ENCODE measurements at regions not wholly inside any gene's neighbourhood (a gene's known extent, or its start where the extent isn't known, plus 50 kb on each side); places are given as distances from the start of the nearest gene placed in this dataset.
"Not testable (repeated sequence)": the region's sequence is repeated elsewhere in the genome, so short reads cannot be mapped to it uniquely, and the experiment has no call there.

- H3K4me3 Mint-ChIP-seq = no peak overlapping the region
- H3K27me3 Mint-ChIP-seq = no peaks in the 10 kb centered on the region
- ATAC-seq (no peak), DNase-seq (no peak)
- peaks cover 0 to 4% of the 10 kb centered on the region in 2 donors for H3K9me3 Mint-ChIP-seq
- H3K27ac Mint-ChIP-seq = no peak overlapping the region
- H3K4me1 Mint-ChIP-seq = no peaks in the 10 kb centered on the region
Observed at GRCh38 chr21:27346041-27346448, 379.2 kb upstream of the ADAMTS5 start.

- Mint-ChIP-seq H3K9me3 (peaks cover under 1 to 14% of the 10 kb centered on the region in 2 donors), H3K27me3 (no peaks in the 10 kb centered on the region), H3K4me3 (no peak overlapping the region), H3K4me1 (no peaks in the 10 kb centered on the region), H3K27ac (no peak overlapping the region)
- DNase-seq (no peak), ATAC-seq (no peak)
Observed at GRCh38 chr21:27339902-27340301, 373.0 kb upstream of the ADAMTS5 start.

GRCh38 chr21:27338007-27338406 lies 371.1 kb upstream of the ADAMTS5 start:
- H3K27ac Mint-ChIP-seq, H3K4me1 Mint-ChIP-seq, H3K4me3 Mint-ChIP-seq, DNase-seq, H3K27me3 Mint-ChIP-seq, ATAC-seq: not testable (repeated sequence)
- peaks cover 4 to 25% of the 10 kb centered on the region in 2 donors for H3K9me3 Mint-ChIP-seq

GRCh38 chr21:27333096-27333495 lies 366.2 kb upstream of the ADAMTS5 start:
- Mint-ChIP-seq H3K9me3 (peaks cover 4 to 31% of the 10 kb centered on the region in 2 donors), H3K27me3 (no peaks in the 10 kb centered on the region), H3K4me1 (no peaks in the 10 kb centered on the region), H3K4me3 (no peak overlapping the region), H3K27ac (no peak overlapping the region)
- ATAC-seq (no peak), DNase-seq (no peak)

- H3K4me3 Mint-ChIP-seq = no peak overlapping the region
- DNase-seq = no peak
- ATAC-seq = no peak
- no peaks in the 10 kb centered on the region for H3K27me3 Mint-ChIP-seq
- H3K4me1 Mint-ChIP-seq = no peaks in the 10 kb centered on the region
- peaks cover 0 to 11% of the 10 kb centered on the region in 2 donors for H3K9me3 Mint-ChIP-seq
- H3K27ac Mint-ChIP-seq = no peak overlapping the region
Observed at GRCh38 chr21:27329255-27329851, 362.5 kb upstream of the ADAMTS5 start.

- Mint-ChIP-seq H3K4me1 (no peaks in the 10 kb centered on the region), H3K27me3 (no peaks in the 10 kb centered on the region), H3K4me3 (no peak overlapping the region), H3K27ac (no peak overlapping the region), H3K9me3 (peaks cover 4 to 6% of the 10 kb centered on the region in 2 donors)
- DNase-seq = no peak
- ATAC-seq = no peak
Observed at GRCh38 chr21:27326301-27326700, 359.4 kb upstream of the ADAMTS5 start.

- Mint-ChIP-seq H3K27me3 (no peaks in the 10 kb centered on the region), H3K9me3 (peaks cover 0 to 4% of the 10 kb centered on the region in 2 donors), H3K4me3 (no peak overlapping the region), H3K27ac (no peak overlapping the region), H3K4me1 (no peaks in the 10 kb centered on the region)
- ATAC-seq (no peak), DNase-seq (no peak)
Observed at GRCh38 chr21:27323331-27323730, 356.4 kb upstream of the ADAMTS5 start.

- Mint-ChIP-seq H3K27me3 (no peaks in the 10 kb centered on the region), H3K9me3 (peaks cover 0 to 4% of the 10 kb centered on the region in 2 donors), H3K4me1 (no peaks in the 10 kb centered on the region), H3K4me3 (no peak overlapping the region), H3K27ac (no peak overlapping the region)
- DNase-seq (no peak), ATAC-seq (no peak)
Observed at GRCh38 chr21:27321791-27322190, 354.9 kb upstream of the ADAMTS5 start.

GRCh38 chr21:27320868-27321267 lies 354.0 kb upstream of the ADAMTS5 start:
- Mint-ChIP-seq H3K27me3 (no peaks in the 10 kb centered on the region), H3K4me3 (no peak overlapping the region), H3K4me1 (no peaks in the 10 kb centered on the region), H3K27ac (no peak overlapping the region), H3K9me3 (peaks cover 8 to 12% of the 10 kb centered on the region in 2 donors)
- DNase-seq (no peak), ATAC-seq (no peak)

GRCh38 chr21:27317601-27318000 lies 350.7 kb upstream of the ADAMTS5 start:
- not testable (repeated sequence) for H3K27me3 Mint-ChIP-seq, H3K4me3 Mint-ChIP-seq, H3K4me1 Mint-ChIP-seq, DNase-seq, H3K27ac Mint-ChIP-seq, ATAC-seq
- peaks cover 16 to 20% of the 10 kb centered on the region in 2 donors for H3K9me3 Mint-ChIP-seq

- no peaks in the 10 kb centered on the region for H3K4me1 Mint-ChIP-seq
- H3K9me3 Mint-ChIP-seq = peaks cover 16 to 20% of the 10 kb centered on the region in 2 donors
- no peak for DNase-seq
Observed at GRCh38 chr21:27315373-27315772, 348.5 kb upstream of the ADAMTS5 start.

GRCh38 chr21:27314131-27314530 lies 347.2 kb upstream of the ADAMTS5 start:
- Mint-ChIP-seq H3K9me3 (peaks cover 16 to 20% of the 10 kb centered on the region in 2 donors), H3K4me1 (no peaks in the 10 kb centered on the region), H3K27me3 (no peaks in the 10 kb centered on the region), H3K27ac (no peak overlapping the region), H3K4me3 (no peak overlapping the region)
- DNase-seq (no peak), ATAC-seq (no peak)

More at GRCh38 chr21:27315373-27315772, 348.5 kb upstream of the ADAMTS5 start:
- Mint-ChIP-seq H3K4me3 (no peak overlapping the region), H3K27me3 (no peaks in the 10 kb centered on the region), H3K27ac (no peak overlapping the region)
- no peak for ATAC-seq

GRCh38 chr21:27306791-27307775 lies 340.2 kb upstream of the ADAMTS5 start:
- ATAC-seq (no peak), DNase-seq (no peak)
- Mint-ChIP-seq H3K9me3 (no peaks in the 10 kb centered on the region), H3K4me1 (no peaks in the 10 kb centered on the region), H3K4me3 (no peak overlapping the region), H3K27me3 (no peaks in the 10 kb centered on the region), H3K27ac (no peak overlapping the region)

GRCh38 chr21:27306206-27306605 lies 339.3 kb upstream of the ADAMTS5 start:
- DNase-seq (no peak), ATAC-seq (no peak)
- Mint-ChIP-seq H3K4me1 (no peaks in the 10 kb centered on the region), H3K9me3 (no peaks in the 10 kb centered on the region), H3K4me3 (no peak overlapping the region), H3K27me3 (no peaks in the 10 kb centered on the region), H3K27ac (no peak overlapping the region)

GRCh38 chr21:27301220-27301619 lies 334.3 kb upstream of the ADAMTS5 start:
- ATAC-seq (no peak), DNase-seq (no peak)
- Mint-ChIP-seq H3K4me3 (no peak overlapping the region), H3K4me1 (no peaks in the 10 kb centered on the region), H3K27me3 (no peaks in the 10 kb centered on the region), H3K27ac (no peak overlapping the region), H3K9me3 (no peaks in the 10 kb centered on the region)

- H3K9me3 Mint-ChIP-seq = peaks cover under 1 to 4% of the 10 kb centered on the region in 2 donors
- no peak for DNase-seq
- no peak overlapping the region for H3K4me3 Mint-ChIP-seq
- no peak for ATAC-seq
- no peaks in the 10 kb centered on the region for H3K4me1 Mint-ChIP-seq
- no peak overlapping the region for H3K27ac Mint-ChIP-seq
- H3K27me3 Mint-ChIP-seq = no peaks in the 10 kb centered on the region
Observed at GRCh38 chr21:27300770-27301169, 333.9 kb upstream of the ADAMTS5 start.
